ENCODE measurements at regions not wholly inside any gene's neighbourhood (a gene's known extent, or its start where the extent isn't known, plus 50 kb on each side); places are given as distances from the start of the nearest gene placed in this dataset.

- Histone ChIP-seq H3K79me2 (ENCODE audit: low read length) (no peaks in the 10 kb centered on the region), H3K4me3 (ENCODE audit: low read length) (no peak overlapping the region), H4K20me1 (ENCODE audit: insufficient read depth, low read length) (no peaks in the 10 kb centered on the region), H2AFZ (ENCODE audit: low read length) (no peak overlapping the region), H3K9ac (ENCODE audit: low read length) (no peak overlapping the region), H3K27me3 (replicated peaks; ENCODE audit: insufficient read depth, low read length) (no peaks in the 10 kb centered on the region), H3K4me1 (ENCODE audit: low read length) (no peaks in the 10 kb centered on the region), H3K27ac (ENCODE audit: low read length) (no peak overlapping the region), H3F3A (ENCODE audit: insufficient read depth, low read length) (no peaks in the 10 kb centered on the region), H3K4me2 (ENCODE audit: low read depth, low read length) (no peak overlapping the region), H3K36me3 (replicated peaks; ENCODE audit: insufficient read depth, low read length) (no peaks in the 10 kb centered on the region), H3K9me3 (replicated peaks; ENCODE audit: insufficient read depth, low read length) (no peaks in the 10 kb centered on the region), H3K9me2 (replicated peaks; ENCODE audit: insufficient read depth, low read length) (no peaks in the 10 kb centered on the region)
- no peak for DNase-seq
- no peak for TF ChIP-seq CTCF (IDR thresholded peaks at IDR 0.05; ENCODE audit: low read length)
- TF ChIP-seq EZH2phosphoT487 (IDR thresholded peaks at IDR 0.05; ENCODE audit: low read length) = no peak
- TF ChIP-seq EZH2 (optimal IDR thresholded peaks at IDR 0.05; ENCODE audit: low read depth, low read length) = no peak
These were observed 249.7 kb upstream of the NREP start for GRCh38 chr5:112006721-112007120.

GRCh38 chr5:112005623-112005930, 248.6 kb upstream of the NREP start:
- Histone ChIP-seq H3K4me3 (ENCODE audit: low read length) (no peak overlapping the region), H3K9me3 (replicated peaks; ENCODE audit: insufficient read depth, low read length) (no peaks in the 10 kb centered on the region), H3K27ac (ENCODE audit: low read length) (no peak overlapping the region), H4K20me1 (ENCODE audit: insufficient read depth, low read length) (no peaks in the 10 kb centered on the region), H2AFZ (ENCODE audit: low read length) (no peak overlapping the region), H3K9ac (ENCODE audit: low read length) (no peak overlapping the region), H3K9me2 (replicated peaks; ENCODE audit: insufficient read depth, low read length) (no peaks in the 10 kb centered on the region), H3K27me3 (replicated peaks; ENCODE audit: insufficient read depth, low read length) (no peaks in the 10 kb centered on the region), H3K79me2 (ENCODE audit: low read length) (no peaks in the 10 kb centered on the region), H3K4me1 (ENCODE audit: low read length) (no peaks in the 10 kb centered on the region), H3K36me3 (replicated peaks; ENCODE audit: insufficient read depth, low read length) (no peaks in the 10 kb centered on the region), H3F3A (ENCODE audit: insufficient read depth, low read length) (no peaks in the 10 kb centered on the region), H3K4me2 (ENCODE audit: low read depth, low read length) (no peak overlapping the region)
- no peak for DNase-seq
- no peak for TF ChIP-seq EZH2phosphoT487 (IDR thresholded peaks at IDR 0.05; ENCODE audit: low read length)
- no peak for TF ChIP-seq EZH2 (optimal IDR thresholded peaks at IDR 0.05; ENCODE audit: low read depth, low read length)
- no peak for TF ChIP-seq CTCF (IDR thresholded peaks at IDR 0.05; ENCODE audit: low read length)

GRCh38 chr5:112004867-112005622, 248.1 kb upstream of the NREP start:
- no peak overlapping the region for H2AFZ ChIP-seq (ENCODE audit: low read length)
- no peak overlapping the region for H3K4me3 ChIP-seq (ENCODE audit: low read length)
- H3K9me3 ChIP-seq (replicated peaks; ENCODE audit: insufficient read depth, low read length) = no peaks in the 10 kb centered on the region
- no peak overlapping the region for H3K9ac ChIP-seq (ENCODE audit: low read length)
- no peaks in the 10 kb centered on the region for H3K36me3 ChIP-seq (replicated peaks; ENCODE audit: insufficient read depth, low read length)
- no peaks in the 10 kb centered on the region for H3K9me2 ChIP-seq (replicated peaks; ENCODE audit: insufficient read depth, low read length)
- TF ChIP-seq CTCF (IDR thresholded peaks at IDR 0.05; ENCODE audit: low read length) (no peak), EZH2 (optimal IDR thresholded peaks at IDR 0.05; ENCODE audit: low read depth, low read length) (no peak), EZH2phosphoT487 (IDR thresholded peaks at IDR 0.05; ENCODE audit: low read length) (no peak)
- H4K20me1 ChIP-seq (ENCODE audit: insufficient read depth, low read length) = no peaks in the 10 kb centered on the region
- DNase-seq = no peak
- no peaks in the 10 kb centered on the region for H3K79me2 ChIP-seq (ENCODE audit: low read length)
- no peaks in the 10 kb centered on the region for H3K27me3 ChIP-seq (replicated peaks; ENCODE audit: insufficient read depth, low read length)
- no peaks in the 10 kb centered on the region for H3F3A ChIP-seq (ENCODE audit: insufficient read depth, low read length)
- H3K27ac ChIP-seq (ENCODE audit: low read length) = no peak overlapping the region
- no peak overlapping the region for H3K4me2 ChIP-seq (ENCODE audit: low read depth, low read length)
- H3K4me1 ChIP-seq (ENCODE audit: low read length) = no peaks in the 10 kb centered on the region

All from MM.1S (cell line).